GM12878 (cell line): ENCODE measurements at regions not wholly inside any gene's neighbourhood (a gene's known extent, or its start where the extent isn't known, plus 50 kb on each side); places are given as distances from the start of the nearest gene placed in this dataset.

Source experiments
- ATAC-seq: fragments of 200-7000 bp; cut with Tn5 transposase; 3 replicates; pipeline ENCODE4 v1.9.1; 2020; ENCODE audit warnings: mild to moderate bottlenecking, moderate library complexity
- BruUV-seq: library from RNA; stranded (reverse); fragments of 400-500 nt; replicated peaks from 2 replicates; lab custom pipeline; 2021; lab: Mats Ljungman, UMichigan
- CTCF ChIA-PET: fragments of 300-600 bp; sonication (Branson Sonifier 250); formaldehyde crosslinking; extraction: SDS; loops from one replicate; lab custom pipeline; 2021; ENCODE audit warnings: inconsistent platforms; lab: Yijun Ruan, JAX
- POLR2A ChIA-PET: fragments of 350-600 bp; formaldehyde crosslinking; extraction: SDS; loops from one replicate; lab custom pipeline; 2021; ENCODE audit warnings: inconsistent platforms; lab: Charles Lee
- RAD21 ChIA-PET: fragments of 300-600 bp; sonication (Branson Sonifier 250); formaldehyde crosslinking; loops from one replicate; lab custom pipeline; 2023; ENCODE audit warnings: antibody characterized with exemption; ENCODE audit not compliant: unreplicated experiment; lab: Charles Lee
- SMC1A ChIA-PET: fragments of 300-600 bp; sonication (Branson Sonifier 250); formaldehyde crosslinking; loops from one replicate; lab custom pipeline; 2023; ENCODE audit not compliant: unreplicated experiment, uncharacterized antibody; lab: Charles Lee
- DNase-seq: peaks from one replicate; pipeline ENCODE4 v3.0.0-alpha.2; 2011; ENCODE audit warnings: low read depth, low spot score
- FAIRE-seq: peaks from 3 replicates; lab custom pipeline; 2011; peaks lifted over from hg19 to GRCh38; lab: Jason Lieb, UNC
- H2AFZ ChIP-seq: 2 replicates; pipeline ENCODE4 v1.6.0; 2011; ENCODE audit warnings: low read depth, low read length, control low read depth; ENCODE audit not compliant: control insufficient read depth
- H3K27ac ChIP-seq: 2 replicates; pipeline ENCODE4 v1.5.1; 2011; ENCODE audit warnings: control low read depth; ENCODE audit not compliant: control insufficient read depth, insufficient read depth
- H3K27me3 ChIP-seq, 2 experiments: replicated peaks in 1 of 2; 2 replicates each; pipeline versions ENCODE4 v1.6.0 to v1.6.1; 2011; ENCODE audit warnings: low read length in 1 of 2; ENCODE audit not compliant: control insufficient read depth in 2 of 2, insufficient read depth in 2 of 2
- H3K36me3 ChIP-seq, 2 experiments: 2 replicates each; pipeline ENCODE4 v1.5.1; 2011; ENCODE audit warnings: low read length in 1 of 2; ENCODE audit not compliant: control insufficient read depth in 2 of 2, insufficient read depth in 2 of 2
- H3K4me1 ChIP-seq: 2 replicates; pipeline ENCODE4 v1.6.1; 2011; ENCODE audit warnings: mild to moderate bottlenecking, low read length, moderate library complexity, mixed read lengths; ENCODE audit not compliant: control insufficient read depth, insufficient read depth
- H3K4me2 ChIP-seq: 2 replicates; pipeline ENCODE4 v1.6.0; 2011; ENCODE audit warnings: control low read depth; ENCODE audit not compliant: control insufficient read depth, insufficient read depth
- H3K4me3 ChIP-seq: fragments of 200-600 bp; sonication (generic); 2 replicates; pipeline ENCODE4 v1.5.1; 2016
- H3K79me2 ChIP-seq: 2 replicates; pipeline ENCODE4 v1.6.0; 2011; ENCODE audit warnings: low read length; ENCODE audit not compliant: control insufficient read depth, insufficient read depth
- H3K9ac ChIP-seq: 2 replicates; pipeline ENCODE4 v1.8.0; 2011; ENCODE audit warnings: low read length, control low read depth, mixed read lengths; ENCODE audit not compliant: control insufficient read depth, insufficient read depth
- H3K9me3 ChIP-seq: replicated peaks from 3 replicates; pipeline ENCODE4 v1.5.1; 2011; ENCODE audit warnings: mild to moderate bottlenecking, low read length; ENCODE audit not compliant: control insufficient read depth, insufficient read depth
- H4K20me1 ChIP-seq: 2 replicates; pipeline ENCODE4 v1.6.0; 2011; ENCODE audit not compliant: control insufficient read depth, insufficient read depth
- CHD2 ChIP-seq: IDR thresholded peaks from 2 replicates; pipeline ENCODE4 v1.6.1; 2011; ENCODE audit warnings: low read depth, low read length, improper control_type of control experiment, borderline replicate concordance
- ETV6 ChIP-seq, 2 experiments: fragments of 450-650 bp in 1 of 2; IDR thresholded peaks in 1 of 2; conservative IDR thresholded peaks in 1 of 2; 2 replicates each; pipeline ENCODE4 v1.6.1; 2014; ENCODE audit warnings: antibody characterized with exemption in 1 of 2, borderline replicate concordance in 1 of 2, low read depth in 1 of 2, mild to moderate bottlenecking in 1 of 2, moderate library complexity in 1 of 2
- KDM1A ChIP-seq: fragments of 200-600 bp; sonication (generic); IDR thresholded peaks from 2 replicates; pipeline ENCODE4 v1.6.1; 2016; ENCODE audit warnings: borderline replicate concordance
- NFYB ChIP-seq: IDR thresholded peaks from 2 replicates; pipeline ENCODE4 v1.6.1; 2011; ENCODE audit warnings: low read depth, mild to moderate bottlenecking, low read length, improper control_type of control experiment, moderate library complexity; ENCODE audit not compliant: insufficient read depth
- NR2C1 ChIP-seq: fragments of 450-650 bp; IDR thresholded peaks from 2 replicates; pipeline ENCODE4 v1.6.1; 2017; ENCODE audit warnings: antibody characterized with exemption, mild to moderate bottlenecking, moderate library complexity
- PML ChIP-seq: IDR thresholded peaks from 2 replicates; pipeline ENCODE4 v1.6.1; 2012; ENCODE audit warnings: low read length, inconsistent platforms
- WGBS: methylation state at CpG from one replicate; pipeline ENCODE4 v1.1.6; 2016; ENCODE audit warnings: low lambda C conversion rate; ENCODE audit not compliant: insufficient replicate concordance, insufficient coverage; ENCODE audit errors: missing lambda C conversion rate; 5-methylcytosine and 5-hydroxymethylcytosine counted together
- in situ Hi-C: fragments of 300-500 bp; cut with MboI; formaldehyde crosslinking; loops from 9 replicates; pipeline ENCODE4 v1.14.3; 2018; ENCODE audit warnings: mixed read lengths
- intact Hi-C: fragments of 100-400 bp; cut with micrococcal nuclease; formaldehyde crosslinking; loops from one replicate; pipeline ENCODE4 v1.14.2; 2022; ENCODE audit not compliant: unreplicated experiment
- TF ChIP-seq, protein P1 (sequence below): fragments of 450-650 bp; IDR thresholded peaks from 2 replicates; pipeline ENCODE4 v1.6.1; 2016; ENCODE audit warnings: mild to moderate bottlenecking
- TF ChIP-seq, protein P2 (sequence below): fragments of 450-650 bp; conservative IDR thresholded peaks from 2 replicates; pipeline ENCODE4 v1.6.1; 2017; ENCODE audit warnings: mild to moderate bottlenecking, moderate library complexity
- TF ChIP-seq, protein P3 (sequence below): IDR thresholded peaks from 2 replicates; pipeline ENCODE4 v1.6.1; 2012; ENCODE audit warnings: improper control_type of control experiment, low read depth, low read length; ENCODE audit not compliant: insufficient replicate concordance
- TF ChIP-seq, protein P4 (sequence below): fragments of 450-650 bp; IDR thresholded peaks from 2 replicates; pipeline ENCODE4 v1.6.1; 2017; ENCODE audit warnings: mild to moderate bottlenecking
- TF ChIP-seq, protein P5 (sequence below): IDR thresholded peaks from 2 replicates; pipeline ENCODE4 v1.6.1; 2012; ENCODE audit warnings: low read depth, low read length, improper control_type of control experiment

DNA sequence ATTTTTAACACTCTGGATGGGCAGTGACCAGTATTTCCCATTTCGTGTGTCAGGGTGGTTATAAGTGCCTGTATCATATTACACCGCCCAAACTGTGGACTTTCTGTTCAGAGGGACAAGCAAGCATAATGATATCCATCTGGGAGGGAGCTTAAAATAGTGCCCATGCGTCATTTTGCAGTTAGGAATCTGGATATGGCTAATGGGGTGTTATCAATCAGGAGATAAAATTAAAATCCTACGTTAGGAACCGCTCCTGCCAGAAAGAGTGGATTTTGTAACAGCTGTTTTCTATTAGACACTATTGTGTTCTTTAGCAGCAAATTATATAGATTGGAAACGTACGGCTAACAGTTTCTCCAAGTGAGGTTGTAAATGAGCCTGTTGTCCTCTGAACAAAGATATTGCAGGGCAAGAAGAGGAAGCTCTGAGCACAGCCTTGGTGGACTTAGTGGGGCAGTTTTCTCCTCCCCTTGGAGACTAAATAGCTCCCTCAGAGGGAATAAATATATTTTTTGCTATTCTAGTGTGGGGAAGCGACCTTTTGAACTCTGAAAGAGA is 160.4 kb downstream of the SPATA31D1 start:
- WGBS = 33% methylated on average over 8 of the region's 8 CpGs
- Histone ChIP-seq H3K27ac (no peak overlapping the region), H3K9ac (no peak overlapping the region), H3K27me3 (no peaks in the 10 kb centered on the region), H3K36me3 (no peaks in the 10 kb centered on the region), H3K9me3 (no peaks in the 10 kb centered on the region), H3K4me1 (no peaks in the 10 kb centered on the region), H4K20me1 (no peaks in the 10 kb centered on the region), H2AFZ (no peak overlapping the region), H3K4me3 (no peak overlapping the region), H3K79me2 (no peaks in the 10 kb centered on the region), H3K4me2 (no peak overlapping the region)
- CTCF ChIA-PET = interaction anchor here (0.6 kb wide), 1 partner anchor 37 kb away, joined by 3 read pairs; no protein-coding TSS in a partner anchor
- ATAC-seq (no peak), DNase-seq (no peak), FAIRE-seq (no peak)
- RAD21 ChIA-PET = no interaction called here
- intact Hi-C loops = no loop called here
- no TSS peak for BruUV-seq
- SMC1A ChIA-PET = interaction anchor here (0.7 kb wide), 1 partner anchor 34 kb away, joined by 3 read pairs; no protein-coding TSS in a partner anchor
- in situ Hi-C loops = no loop called here
- POLR2A ChIA-PET = no interaction called here
- TF ChIP-seq, protein P1, sequence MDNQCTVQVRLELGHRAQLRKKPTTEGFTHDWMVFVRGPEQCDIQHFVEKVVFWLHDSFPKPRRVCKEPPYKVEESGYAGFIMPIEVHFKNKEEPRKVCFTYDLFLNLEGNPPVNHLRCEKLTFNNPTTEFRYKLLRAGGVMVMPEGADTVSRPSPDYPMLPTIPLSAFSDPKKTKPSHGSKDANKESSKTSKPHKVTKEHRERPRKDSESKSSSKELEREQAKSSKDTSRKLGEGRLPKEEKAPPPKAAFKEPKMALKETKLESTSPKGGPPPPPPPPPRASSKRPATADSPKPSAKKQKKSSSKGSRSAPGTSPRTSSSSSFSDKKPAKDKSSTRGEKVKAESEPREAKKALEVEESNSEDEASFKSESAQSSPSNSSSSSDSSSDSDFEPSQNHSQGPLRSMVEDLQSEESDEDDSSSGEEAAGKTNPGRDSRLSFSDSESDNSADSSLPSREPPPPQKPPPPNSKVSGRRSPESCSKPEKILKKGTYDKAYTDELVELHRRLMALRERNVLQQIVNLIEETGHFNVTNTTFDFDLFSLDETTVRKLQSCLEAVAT = no peak
- no peak for TF ChIP-seq NFYB
- no peak for TF ChIP-seq CHD2
- TF ChIP-seq NR2C1 = no peak
- TF ChIP-seq, protein P2, sequence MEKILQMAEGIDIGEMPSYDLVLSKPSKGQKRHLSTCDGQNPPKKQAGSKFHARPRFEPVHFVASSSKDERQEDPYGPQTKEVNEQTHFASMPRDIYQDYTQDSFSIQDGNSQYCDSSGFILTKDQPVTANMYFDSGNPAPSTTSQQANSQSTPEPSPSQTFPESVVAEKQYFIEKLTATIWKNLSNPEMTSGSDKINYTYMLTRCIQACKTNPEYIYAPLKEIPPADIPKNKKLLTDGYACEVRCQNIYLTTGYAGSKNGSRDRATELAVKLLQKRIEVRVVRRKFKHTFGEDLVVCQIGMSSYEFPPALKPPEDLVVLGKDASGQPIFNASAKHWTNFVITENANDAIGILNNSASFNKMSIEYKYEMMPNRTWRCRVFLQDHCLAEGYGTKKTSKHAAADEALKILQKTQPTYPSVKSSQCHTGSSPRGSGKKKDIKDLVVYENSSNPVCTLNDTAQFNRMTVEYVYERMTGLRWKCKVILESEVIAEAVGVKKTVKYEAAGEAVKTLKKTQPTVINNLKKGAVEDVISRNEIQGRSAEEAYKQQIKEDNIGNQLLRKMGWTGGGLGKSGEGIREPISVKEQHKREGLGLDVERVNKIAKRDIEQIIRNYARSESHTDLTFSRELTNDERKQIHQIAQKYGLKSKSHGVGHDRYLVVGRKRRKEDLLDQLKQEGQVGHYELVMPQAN = no peak
- TF ChIP-seq, protein P3, sequence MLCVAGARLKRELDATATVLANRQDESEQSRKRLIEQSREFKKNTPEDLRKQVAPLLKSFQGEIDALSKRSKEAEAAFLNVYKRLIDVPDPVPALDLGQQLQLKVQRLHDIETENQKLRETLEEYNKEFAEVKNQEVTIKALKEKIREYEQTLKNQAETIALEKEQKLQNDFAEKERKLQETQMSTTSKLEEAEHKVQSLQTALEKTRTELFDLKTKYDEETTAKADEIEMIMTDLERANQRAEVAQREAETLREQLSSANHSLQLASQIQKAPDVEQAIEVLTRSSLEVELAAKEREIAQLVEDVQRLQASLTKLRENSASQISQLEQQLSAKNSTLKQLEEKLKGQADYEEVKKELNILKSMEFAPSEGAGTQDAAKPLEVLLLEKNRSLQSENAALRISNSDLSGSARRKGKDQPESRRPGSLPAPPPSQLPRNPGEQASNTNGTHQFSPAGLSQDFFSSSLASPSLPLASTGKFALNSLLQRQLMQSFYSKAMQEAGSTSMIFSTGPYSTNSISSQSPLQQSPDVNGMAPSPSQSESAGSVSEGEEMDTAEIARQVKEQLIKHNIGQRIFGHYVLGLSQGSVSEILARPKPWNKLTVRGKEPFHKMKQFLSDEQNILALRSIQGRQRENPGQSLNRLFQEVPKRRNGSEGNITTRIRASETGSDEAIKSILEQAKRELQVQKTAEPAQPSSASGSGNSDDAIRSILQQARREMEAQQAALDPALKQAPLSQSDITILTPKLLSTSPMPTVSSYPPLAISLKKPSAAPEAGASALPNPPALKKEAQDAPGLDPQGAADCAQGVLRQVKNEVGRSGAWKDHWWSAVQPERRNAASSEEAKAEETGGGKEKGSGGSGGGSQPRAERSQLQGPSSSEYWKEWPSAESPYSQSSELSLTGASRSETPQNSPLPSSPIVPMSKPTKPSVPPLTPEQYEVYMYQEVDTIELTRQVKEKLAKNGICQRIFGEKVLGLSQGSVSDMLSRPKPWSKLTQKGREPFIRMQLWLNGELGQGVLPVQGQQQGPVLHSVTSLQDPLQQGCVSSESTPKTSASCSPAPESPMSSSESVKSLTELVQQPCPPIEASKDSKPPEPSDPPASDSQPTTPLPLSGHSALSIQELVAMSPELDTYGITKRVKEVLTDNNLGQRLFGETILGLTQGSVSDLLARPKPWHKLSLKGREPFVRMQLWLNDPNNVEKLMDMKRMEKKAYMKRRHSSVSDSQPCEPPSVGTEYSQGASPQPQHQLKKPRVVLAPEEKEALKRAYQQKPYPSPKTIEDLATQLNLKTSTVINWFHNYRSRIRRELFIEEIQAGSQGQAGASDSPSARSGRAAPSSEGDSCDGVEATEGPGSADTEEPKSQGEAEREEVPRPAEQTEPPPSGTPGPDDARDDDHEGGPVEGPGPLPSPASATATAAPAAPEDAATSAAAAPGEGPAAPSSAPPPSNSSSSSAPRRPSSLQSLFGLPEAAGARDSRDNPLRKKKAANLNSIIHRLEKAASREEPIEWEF = no peak
- TF ChIP-seq, protein P4, sequence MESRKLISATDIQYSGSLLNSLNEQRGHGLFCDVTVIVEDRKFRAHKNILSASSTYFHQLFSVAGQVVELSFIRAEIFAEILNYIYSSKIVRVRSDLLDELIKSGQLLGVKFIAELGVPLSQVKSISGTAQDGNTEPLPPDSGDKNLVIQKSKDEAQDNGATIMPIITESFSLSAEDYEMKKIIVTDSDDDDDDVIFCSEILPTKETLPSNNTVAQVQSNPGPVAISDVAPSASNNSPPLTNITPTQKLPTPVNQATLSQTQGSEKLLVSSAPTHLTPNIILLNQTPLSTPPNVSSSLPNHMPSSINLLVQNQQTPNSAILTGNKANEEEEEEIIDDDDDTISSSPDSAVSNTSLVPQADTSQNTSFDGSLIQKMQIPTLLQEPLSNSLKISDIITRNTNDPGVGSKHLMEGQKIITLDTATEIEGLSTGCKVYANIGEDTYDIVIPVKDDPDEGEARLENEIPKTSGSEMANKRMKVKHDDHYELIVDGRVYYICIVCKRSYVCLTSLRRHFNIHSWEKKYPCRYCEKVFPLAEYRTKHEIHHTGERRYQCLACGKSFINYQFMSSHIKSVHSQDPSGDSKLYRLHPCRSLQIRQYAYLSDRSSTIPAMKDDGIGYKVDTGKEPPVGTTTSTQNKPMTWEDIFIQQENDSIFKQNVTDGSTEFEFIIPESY = no peak
- no peak for TF ChIP-seq ETV6 (conservative IDR thresholded peaks at IDR 0.05 in 1 of 2, IDR thresholded peaks at IDR 0.05 in 1 of 2; ENCODE audit: borderline replicate concordance in 1 of 2, low read depth in 1 of 2)
- TF ChIP-seq, protein P5, sequence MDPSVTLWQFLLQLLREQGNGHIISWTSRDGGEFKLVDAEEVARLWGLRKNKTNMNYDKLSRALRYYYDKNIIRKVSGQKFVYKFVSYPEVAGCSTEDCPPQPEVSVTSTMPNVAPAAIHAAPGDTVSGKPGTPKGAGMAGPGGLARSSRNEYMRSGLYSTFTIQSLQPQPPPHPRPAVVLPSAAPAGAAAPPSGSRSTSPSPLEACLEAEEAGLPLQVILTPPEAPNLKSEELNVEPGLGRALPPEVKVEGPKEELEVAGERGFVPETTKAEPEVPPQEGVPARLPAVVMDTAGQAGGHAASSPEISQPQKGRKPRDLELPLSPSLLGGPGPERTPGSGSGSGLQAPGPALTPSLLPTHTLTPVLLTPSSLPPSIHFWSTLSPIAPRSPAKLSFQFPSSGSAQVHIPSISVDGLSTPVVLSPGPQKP = no peak
- no peak for TF ChIP-seq KDM1A
- no peak for TF ChIP-seq PML
